Suppressor macrophage (primary cell): ENCODE measurements at regions not wholly inside any gene's neighbourhood (a gene's known extent, or its start where the extent isn't known, plus 50 kb on each side); places are given as distances from the start of the nearest gene placed in this dataset.

Experiments used
- DNase-seq, 4 experiments: peaks; one replicate each; pipeline ENCODE4 v3.0.0-alpha.2; 2020 to 2022

DNA sequence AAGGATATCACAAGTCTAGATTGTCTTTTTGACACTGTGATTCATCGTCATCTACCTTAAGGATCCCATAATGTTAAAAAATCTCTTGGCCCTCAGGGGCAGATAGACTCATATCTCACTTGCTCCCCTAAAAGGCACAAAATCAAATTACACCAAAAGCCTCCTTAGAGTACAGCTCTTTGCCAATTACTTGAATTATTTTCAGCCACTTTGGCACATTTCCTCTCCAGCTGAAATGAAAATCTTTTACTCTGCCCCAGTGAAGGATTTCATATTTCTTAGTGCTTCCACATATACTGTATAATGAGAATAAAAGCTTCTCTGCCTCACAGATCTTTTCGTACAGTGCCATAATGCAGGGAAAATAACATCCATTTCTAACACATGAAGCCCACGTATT is 190.7 kb upstream of the GBE1 start:
- DNase-seq, result peak in 1 of 4 experiments; percentile 6

DNA sequence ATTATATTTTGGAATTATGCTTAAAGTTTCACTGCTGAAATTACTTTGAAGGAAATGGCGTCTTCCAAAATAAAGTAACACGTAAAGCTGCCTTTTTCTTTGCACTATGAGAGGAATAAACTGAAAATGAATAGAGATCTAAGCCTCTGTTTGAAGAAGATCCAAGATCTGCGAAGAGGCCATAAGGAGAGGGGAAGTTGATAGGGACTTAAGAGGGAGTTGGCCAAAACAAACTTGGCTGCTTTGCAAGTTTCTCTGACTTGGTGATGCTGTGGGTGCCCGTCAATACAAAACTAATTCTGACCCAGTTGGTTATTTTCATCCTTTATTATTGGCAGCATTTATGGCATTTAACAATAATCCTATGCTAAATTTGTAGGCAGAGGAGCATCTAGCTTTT is 190.2 kb upstream of the GBE1 start:
- DNase-seq, result no peak

DNA sequence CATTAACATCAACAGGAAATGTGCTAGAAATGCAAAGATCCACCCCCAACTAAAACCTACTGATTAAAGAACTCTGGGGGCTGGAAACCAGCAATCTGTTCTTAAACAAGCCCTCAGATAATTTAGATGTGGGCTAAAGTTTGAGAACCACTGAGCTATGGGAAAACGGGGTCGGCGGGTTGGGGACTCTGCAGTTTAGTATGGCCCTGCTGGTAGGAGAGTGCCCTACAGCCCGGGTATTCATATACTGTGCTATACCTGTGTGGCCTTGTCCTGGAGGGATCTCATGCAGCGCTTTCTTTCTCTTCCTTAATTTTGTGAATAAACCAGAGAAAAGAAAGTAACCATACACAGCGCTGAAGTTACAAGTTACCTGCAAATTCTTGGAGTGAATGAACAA is 189.7 kb upstream of the GBE1 start:
- DNase-seq, result no peak

DNA sequence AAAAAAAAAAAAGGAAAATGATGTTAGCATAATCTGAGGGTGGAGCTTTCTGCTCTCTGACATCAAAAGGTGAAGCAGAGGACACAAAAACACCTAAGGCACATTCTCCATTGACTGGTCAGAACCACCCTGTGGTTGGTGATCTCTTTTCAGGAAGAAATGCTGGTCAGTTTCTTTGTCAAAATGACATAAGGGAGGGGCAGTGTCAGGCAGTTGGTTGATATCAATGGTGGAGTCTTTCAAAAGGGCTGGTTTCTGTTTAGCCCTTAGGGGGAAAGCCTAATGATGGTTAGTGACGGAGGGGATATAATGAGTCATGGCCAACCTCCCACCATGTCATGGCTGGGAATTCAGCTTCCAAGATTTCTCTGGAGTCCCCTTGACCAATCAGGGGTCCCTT is 185.9 kb upstream of the GBE1 start:
- no peak for DNase-seq

DNA sequence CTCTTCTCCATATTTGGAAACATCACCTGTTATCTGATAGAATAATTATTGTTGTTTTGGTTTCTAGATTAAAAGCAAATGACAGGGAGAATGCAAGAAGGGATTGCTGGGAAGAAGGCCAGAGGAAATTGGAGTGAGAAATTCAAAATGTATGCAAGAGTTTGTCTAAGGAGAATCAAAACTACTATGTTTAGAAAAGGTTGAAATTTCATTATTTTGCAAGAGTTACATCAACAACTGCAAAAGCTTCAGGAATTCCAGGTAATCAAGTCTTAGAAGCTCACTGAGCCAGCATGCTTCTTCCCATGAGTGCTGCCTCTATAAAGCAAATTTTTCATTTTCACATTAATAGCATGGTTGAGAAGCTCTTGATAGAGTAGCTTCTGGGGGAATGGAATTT is 177.2 kb upstream of the GBE1 start:
- DNase-seq, result no peak

DNA sequence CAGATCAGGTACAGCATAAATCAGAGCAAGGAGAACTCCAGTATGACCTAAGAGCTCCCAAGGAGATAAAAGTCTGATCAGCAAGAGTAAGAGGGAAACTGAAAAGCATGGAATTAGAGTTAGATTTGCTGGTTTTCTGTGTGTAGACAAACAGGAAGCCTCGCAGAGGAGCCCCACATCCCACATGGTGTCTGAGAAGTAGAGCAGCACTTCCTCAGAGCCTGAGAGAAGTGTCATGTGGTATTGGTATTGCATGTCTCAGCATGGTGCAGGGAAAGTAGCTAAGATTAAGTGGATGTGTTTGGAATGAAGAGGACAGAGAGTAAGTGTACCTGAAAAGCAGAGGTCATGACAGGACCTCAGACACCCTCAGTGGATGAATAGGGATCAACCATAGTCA is 175.4 kb upstream of the GBE1 start:
- DNase-seq, result peak; percentile 70 to 90 (median 82)

DNA sequence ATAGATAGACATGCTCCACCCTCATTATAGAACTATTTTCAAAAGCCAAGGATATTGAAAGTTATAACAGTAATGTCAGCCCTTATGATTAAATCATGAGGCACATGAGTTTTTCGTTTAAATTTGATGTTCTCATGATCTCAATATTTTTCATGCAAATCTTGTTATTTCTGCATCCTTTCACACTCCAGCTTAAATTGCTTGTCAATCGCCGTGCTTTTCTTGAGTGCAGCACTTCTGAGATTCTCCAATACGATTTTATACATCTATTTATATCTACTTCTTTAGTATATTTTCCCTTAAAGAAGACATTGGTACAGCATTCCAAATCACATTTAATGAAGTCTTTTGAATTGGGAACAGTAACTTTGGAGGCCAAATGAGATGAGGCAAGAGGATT is 171.2 kb upstream of the GBE1 start:
- DNase-seq, result no peak

DNA sequence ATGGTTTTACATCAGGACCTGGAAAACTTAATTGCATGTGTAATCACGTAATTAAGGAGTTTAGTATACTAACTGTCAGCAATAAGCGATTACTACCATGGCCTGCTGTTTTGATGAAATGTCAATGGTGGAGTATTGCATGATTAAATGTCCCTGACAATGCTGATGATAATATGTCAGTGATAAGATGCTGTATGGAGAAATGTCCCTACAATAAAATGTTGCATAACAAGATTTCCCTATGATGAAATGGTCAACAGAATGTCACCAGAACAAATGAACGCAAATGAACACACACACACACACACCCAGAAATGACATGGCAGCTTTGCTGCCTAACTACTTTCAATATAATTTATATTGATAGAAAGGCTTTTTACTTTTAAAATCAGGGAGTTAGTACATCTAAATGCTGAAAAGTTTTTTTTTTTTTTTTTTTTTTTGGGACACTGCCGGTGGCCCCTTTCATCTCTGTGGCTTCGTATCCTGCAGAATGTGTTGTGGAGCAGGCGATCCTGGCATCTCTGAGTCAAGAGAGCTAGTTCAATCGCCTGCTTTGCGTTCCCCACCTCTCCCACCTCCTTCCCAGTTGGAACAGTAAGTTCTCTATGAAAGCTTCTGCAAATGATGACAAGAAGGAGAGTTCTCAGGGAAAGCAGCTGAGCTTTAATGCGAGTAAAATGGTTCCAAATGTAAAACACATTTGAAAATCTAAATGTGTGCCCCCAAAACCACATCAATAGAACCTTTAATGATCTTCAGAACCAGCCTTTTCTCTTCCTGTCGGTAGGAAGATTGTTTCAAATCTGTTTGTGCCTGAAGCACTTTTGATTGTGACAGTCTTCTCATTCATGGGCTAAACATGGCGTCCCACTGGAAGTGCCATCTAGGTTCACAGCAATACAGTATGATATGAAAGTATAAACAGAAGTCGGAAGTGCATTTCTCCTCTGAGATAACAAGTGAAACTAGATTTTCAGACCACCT is 170.1 kb upstream of the GBE1 start:
- peak in 2 of 4 experiments; percentile 37 to 44 for DNase-seq

DNA sequence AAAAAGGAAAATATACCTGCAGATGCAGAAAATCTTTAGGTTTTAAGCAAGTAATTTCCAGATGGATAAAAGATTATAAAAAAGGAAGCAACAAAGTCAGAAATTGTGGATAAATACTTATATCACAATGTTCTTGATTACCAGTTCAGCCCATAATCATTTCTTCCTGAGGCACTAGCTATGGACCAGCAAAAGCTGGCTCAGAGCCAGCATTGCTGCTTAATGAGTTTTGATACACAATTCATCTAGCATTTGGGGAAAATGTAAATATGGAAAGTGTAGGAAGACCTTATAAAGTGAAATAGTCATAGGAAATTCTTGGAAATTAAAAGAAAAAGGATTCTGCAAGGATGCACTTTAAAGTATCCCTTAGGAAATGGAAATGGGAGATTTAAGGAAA is 168.3 kb upstream of the GBE1 start:
- DNase-seq, result peak in 2 of 4 experiments; percentile 3 to 14

DNA sequence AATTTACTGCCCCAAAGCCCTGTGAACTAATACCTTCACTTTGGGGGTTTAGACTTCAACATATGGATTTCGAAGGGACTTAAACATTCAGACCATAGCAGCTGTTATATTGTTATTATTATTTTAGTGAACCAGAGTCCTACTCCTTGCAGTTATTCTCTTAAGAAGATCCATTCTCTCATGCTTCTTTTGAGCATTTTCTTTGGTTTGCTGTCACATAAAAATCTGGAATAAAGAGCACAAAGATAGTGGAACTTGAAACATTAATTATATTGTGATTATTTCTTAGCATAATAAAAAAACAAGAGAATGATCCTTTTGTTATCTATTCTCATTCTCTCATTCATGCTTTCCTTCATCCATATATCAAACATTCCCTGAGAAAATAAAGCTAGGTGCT is 166.4 kb upstream of the GBE1 start:
- DNase-seq, result no peak

DNA sequence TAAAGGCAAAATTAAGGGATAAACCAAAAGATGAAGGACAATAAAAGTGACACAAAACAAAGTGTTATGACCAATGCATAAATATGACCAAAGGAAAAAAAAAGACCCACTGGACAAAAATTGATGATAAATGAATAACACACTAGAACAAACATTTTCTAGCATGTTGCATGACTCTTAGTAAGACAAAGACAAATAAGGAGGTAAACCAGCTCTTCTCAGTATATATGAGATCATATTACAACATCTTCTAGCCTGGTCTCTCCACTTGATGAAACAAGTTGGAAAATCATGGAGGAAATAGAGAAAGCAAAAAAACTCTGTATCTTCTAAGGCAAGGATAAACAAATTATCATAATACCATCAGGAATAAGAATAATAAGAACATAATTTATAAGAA is 163.9 kb upstream of the GBE1 start:
- DNase-seq, result no peak

DNA sequence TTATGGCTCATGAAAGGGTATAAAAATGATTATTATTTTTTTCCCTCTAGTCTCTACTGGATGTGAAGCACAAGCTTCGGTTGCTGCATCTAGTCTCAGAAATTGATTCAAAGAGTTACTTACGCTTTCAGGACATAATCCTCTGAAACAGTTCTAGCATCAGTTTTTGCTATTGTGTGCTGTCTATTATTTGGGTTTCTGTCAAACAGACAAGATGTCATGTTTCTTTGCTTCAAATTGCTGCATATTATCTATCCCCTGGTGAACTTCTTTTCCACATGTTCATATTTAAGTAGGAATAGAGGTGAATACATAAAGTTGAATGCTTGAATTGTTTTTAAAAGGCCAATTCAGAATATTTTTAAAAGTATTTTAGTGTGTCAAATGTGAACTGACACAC is 161.6 kb upstream of the GBE1 start:
- no peak for DNase-seq

DNA sequence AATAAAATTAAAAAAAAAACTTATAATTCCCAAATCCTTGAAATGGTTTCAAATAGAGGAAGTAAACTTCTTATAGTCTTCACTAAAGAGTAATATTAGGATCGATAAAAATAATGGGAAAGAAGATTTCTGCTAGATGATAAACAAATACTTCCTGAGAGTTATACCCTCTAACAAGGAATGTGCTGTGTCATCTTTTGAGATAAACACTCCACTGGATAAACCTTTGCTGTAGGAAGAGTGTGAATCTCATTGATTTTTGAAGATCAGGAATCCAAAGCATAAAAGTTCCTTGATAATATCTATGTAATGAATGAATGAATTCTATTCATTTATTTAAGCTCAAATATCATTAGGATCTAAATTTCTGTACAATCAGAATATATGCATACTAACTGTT is 161.0 kb upstream of the GBE1 start:
- no peak for DNase-seq

DNA sequence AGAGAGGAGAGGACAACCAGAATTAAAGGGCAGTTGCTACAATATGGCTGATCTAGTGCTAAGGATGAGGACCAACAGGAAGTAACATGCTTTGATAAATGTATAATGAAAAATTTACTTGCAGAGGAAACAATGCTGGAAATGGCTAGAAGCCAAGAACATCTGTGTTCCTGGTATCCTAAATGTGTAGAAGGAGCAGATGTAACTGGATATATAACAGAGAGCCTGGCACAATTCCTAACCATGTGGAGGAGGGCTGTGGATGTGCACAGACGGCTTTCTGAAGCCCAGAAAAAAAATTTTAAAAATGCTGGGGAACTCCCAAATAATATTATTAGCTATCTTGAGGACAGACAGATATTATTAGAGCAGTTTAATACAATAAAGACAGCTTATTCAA is 159.4 kb upstream of the GBE1 start:
- DNase-seq, result no peak

DNA sequence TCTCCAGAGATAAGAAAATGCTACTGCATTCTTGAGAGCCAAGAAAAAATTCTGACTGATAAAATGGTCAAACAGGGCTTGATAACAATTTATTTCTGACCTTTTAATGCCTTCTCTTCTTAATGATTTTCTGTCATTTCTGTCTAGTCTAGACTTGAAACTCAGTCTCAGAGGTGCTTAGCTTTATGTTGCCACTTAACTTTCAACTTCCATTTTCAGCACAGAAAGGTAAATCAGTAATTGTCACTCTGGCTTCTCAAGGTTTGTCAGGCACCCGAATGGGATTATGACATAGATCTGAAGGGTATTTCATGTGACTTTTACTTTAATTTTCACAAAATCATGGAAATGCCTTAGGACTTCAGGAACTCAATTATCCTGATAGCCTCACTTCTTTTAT is 155.4 kb upstream of the GBE1 start:
- no peak for DNase-seq

DNA sequence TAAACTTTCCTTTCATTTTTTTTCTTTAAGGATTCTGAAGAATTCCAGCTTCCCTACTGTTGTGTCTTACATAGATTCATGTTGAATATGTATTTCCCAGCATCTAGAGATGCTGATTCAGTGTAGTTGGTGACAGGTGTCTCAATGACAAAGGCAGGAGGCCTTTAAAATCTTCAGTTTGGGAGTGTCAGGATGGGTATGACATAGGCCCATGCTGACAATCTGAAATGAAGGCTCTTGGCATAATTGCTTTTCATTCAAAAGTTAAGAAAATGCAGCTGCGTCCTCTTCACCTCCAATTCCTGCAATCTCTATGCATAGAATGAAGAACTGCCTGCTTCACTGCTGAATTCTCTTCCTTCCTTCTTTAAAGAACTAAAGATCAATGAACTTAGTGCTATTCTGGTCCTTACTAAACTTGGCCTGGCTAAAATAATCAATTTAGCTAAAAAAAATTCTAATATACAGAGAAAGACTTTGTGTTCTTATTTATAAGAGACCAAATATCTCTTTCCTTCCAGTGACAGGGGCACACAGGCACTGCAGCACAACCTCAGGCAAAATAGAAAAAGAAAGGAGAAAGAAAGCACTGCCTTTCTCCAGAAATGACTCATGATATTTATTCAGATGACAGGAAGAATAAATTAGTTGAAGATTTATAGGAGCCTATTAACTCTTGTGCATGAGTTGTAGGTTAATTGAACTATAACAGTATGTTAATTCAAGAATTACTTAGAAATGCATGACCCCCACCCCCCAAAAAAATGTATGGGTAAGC is 152.6 kb upstream of the GBE1 start:
- no peak for DNase-seq

DNA sequence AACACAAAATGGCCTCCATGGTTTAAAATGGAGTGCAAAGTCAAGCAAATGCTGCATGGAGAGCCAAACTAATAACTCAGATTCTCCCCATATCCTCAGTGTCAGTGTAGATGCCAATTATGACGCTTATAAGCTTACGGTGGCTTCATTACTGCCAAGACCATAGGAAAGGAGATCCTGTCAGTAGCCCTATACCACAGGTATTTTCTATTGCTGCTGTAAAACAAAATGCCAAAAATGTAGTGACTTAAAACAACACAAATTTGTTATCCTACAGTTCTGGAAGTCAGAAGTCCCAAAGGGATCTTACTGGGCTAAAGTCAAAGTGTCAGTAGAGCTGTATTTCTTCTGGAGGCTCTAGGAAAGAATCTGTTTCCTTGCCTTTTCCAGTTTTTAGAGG is 149.8 kb upstream of the GBE1 start:
- no peak for DNase-seq

DNA sequence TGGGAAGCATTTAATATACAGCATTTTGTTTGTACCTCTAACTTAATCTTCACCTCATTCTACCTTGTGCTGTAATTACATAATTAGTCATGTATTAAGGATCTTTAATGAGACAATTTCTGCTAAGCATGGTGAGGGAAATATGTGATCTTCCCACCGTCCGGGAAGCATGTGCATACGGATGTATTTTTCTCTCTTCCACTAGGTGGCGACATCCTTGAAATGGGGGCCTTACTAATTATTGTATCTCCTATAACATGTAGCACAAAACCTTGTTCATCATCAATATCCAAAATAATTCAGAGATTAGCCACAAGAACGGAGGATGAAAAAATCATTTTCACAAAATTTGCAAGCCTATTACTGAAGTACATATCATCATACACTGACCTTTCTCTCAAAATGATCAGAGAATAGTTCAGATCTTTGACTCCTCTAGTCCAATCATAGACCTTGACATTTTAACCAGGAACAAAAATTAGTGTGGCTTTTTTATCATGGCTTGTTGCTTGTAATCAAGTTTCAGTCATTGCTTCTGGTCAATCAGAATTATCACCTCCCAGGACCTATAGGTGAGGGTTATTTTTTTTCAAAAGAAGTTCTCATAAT is 148.9 kb upstream of the GBE1 start:
- peak; percentile 48 to 88 (median 58) for DNase-seq

DNA sequence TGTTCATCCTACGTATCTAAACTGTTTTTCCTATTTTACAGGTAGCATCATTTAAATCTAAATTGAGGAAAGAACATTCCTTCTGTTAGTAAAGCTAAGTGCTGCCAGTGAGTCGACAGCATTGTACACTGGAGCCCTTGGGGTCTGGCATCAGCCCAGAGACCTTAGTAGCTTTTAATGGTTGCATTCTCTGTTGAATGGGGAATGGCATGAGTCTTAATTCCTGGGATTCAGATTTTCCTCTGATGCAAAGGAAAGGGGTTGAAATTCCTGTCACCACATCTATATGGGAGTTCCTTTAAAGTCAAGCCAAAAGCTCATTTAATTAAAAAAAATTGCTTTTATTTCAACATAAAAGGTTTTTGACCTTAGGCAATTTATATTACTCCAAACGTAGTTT is 148.4 kb upstream of the GBE1 start:
- DNase-seq, result no peak

DNA sequence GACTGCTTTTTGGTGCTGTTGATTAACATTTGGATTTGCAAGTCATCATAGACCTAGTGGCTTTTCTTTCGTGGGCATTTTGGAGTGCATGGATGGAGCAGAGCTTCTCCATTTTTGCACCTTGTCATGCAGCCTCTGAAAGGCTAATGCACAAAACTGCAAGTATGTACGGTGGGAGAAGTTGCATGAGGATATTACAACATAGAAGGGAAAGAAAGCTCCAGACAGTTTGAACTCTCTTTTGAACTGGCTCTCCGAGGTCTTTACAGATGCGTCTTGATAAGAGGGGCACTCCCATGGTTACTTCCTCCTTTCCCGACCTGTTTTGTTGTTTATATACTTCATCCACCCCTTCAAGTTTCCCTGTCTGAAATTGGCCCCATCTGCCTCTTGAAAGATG is 147.1 kb upstream of the GBE1 start:
- DNase-seq, result peak in 3 of 4 experiments; percentile 4 to 25 (median 10)

DNA sequence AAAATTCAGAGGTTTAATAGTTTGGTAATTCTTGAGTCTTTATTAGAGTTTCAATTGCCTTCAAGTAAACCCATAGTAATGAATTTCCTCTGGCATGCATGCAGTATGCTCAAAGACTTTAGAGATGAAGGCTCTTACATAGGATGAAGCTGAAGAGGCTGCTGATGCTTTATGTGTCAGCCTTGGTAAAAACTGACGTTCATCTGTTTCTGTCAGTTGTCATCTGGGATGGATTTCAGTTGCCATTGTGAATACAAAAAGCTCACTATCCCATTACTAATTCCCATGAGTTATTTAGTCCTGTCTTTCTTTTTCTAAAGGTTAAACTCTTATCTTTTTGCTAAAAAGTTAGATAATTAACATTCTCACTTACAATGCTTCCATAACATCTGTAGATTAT is 136.9 kb upstream of the GBE1 start:
- DNase-seq, result no peak

DNA sequence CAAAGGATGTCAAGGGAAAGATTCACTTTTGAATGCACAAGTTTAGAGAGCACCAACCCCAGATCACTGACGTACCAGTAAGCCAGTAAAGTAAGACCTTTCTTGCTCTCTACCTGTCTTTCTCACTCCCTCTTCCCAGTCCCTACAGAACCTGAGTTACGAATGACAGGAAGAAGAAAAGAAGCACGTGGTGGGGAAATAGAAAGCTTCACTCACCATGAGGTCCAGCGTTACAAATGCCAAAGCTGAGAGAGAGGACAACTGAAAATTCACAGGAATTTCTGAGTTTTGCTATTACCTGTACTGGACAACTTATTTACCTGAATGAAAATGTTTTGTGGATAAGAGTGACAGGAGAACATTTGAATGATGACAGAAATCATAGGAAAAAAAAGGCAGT is 133.2 kb upstream of the GBE1 start:
- DNase-seq, result no peak
